ENCODE measurements at regions not wholly inside any gene's neighbourhood (a gene's known extent, or its start where the extent isn't known, plus 50 kb on each side); places are given as distances from the start of the nearest gene placed in this dataset.
A peak's percentile ranks its signal among the peaks of the same experiment; 100 is the strongest.

GRCh38 chr11:80066291-80066690 is 625.5 kb upstream of the TENM4 start:
- no peak for DNase-seq

GRCh38 chr11:80065086-80065485 is 624.3 kb upstream of the TENM4 start:
- no peak for DNase-seq

GRCh38 chr11:80061056-80061455 is 620.2 kb upstream of the TENM4 start:
- DNase-seq, result no peak

- DNase-seq, result no peak
These were observed 613.8 kb upstream of the TENM4 start for GRCh38 chr11:80054582-80055165.

DNA sequence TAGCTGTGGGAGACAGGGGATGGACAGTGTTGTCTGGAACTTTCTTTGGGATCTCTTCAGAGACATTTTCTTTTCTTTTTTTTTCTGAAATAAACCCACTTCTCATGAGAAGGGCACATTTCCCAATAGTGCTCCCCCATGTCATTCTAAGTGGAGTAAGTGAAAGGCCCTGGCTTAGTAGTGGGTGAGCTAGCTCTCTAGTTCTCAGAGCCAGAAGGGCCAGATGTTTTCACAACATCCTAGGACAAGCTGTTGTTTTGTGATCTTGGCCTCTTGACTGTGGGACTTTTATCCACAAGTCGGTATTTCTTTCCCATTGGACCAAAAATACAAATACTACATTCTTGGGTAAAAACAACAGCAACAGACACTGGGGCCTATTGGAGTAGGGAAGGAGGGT is 607.7 kb upstream of the TENM4 start:
- no peak for DNase-seq

GRCh38 chr11:80041136-80042000 is 600.5 kb upstream of the TENM4 start:
- no peak for DNase-seq

- DNase-seq, result no peak
These were observed 594.0 kb upstream of the TENM4 start for GRCh38 chr11:80034801-80035200.

GRCh38 chr11:80031014-80031600 is 590.3 kb upstream of the TENM4 start:
- no peak for DNase-seq

DNA sequence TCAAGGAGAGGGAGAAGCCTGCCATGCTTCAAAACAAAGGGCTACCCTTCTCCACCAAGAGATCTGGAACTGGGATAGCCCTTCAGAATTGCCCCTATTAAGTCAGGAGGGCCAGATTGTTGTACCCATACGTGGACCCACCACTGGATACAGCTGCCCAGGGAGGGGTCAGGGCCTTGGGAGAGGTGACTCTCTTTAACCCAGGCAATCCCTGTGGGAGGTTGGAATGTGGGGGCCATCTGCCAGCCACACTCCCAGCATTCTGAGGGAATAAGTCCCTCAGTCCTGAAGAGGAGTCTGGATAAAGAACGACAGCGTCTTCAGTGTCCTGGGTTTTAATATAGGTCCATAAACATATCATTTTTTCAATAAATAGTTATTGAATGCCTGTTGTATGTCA is 588.2 kb upstream of the TENM4 start:
- no peak for DNase-seq

DNA sequence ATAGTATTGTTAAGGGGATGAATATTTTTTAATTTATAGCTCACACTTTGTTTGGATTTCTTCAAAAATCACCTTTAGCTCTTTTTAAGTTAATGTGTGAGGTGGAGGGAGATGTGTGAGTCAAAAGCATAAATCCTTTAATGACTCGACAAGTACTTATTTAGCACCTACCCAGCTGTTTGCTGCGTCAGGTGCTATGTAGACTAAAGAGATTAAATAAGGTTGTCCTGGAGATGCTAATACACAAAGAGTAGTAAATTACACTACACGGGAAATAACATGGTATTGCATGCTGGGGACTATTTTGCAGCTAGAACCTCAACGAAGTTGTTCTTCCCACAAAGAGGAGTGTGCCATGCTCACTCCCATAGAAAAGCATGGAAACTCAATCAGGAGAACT is 583.3 kb upstream of the TENM4 start:
- DNase-seq, result no peak

GRCh38 chr11:80023386-80023785 is 582.6 kb upstream of the TENM4 start:
- no peak for DNase-seq

GRCh38 chr11:80010536-80010935 is 569.7 kb upstream of the TENM4 start:
- DNase-seq, result no peak

DNA sequence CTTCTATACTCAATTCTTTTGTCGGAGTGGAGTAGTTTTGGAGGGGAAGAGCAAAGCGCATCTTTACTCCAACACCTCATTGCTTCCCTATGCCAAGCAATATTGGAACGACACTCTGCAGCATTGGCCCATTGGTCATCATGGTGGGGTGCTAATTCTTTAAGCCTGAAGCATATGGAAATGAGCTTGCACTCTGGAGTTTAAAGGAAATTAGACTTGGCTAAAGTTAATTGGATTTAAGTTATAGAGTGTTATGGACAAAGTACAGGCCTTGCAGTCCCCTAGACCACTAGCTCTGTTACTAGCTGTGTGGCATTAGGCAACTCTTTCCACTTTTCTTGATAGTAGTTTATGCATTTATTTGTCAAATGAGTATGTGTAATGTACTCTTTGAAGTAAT is 568.3 kb upstream of the TENM4 start:
- no peak for DNase-seq

DNA sequence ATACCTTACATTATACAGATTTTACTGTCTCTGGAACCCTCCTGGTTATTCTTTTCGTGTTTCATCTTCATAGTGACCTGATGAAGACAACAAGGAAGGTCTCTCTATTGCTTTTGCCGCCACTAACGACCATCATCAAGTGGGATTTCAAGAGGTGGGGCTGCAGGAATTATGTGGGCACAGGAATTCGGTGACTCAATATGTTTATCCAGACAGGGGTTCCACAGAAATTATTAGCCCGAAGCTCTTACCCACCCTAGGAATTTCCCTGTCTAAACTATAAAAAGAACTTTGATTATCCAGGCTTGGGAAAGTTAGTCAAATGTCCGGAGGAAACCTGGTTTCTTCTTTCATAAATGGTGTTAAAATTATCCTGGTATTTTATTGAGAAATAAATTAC is 566.8 kb upstream of the TENM4 start:
- DNase-seq, result peak; percentile 4

- DNase-seq, result no peak
These were observed 549.3 kb upstream of the TENM4 start for GRCh38 chr11:79990141-79990540.

DNA sequence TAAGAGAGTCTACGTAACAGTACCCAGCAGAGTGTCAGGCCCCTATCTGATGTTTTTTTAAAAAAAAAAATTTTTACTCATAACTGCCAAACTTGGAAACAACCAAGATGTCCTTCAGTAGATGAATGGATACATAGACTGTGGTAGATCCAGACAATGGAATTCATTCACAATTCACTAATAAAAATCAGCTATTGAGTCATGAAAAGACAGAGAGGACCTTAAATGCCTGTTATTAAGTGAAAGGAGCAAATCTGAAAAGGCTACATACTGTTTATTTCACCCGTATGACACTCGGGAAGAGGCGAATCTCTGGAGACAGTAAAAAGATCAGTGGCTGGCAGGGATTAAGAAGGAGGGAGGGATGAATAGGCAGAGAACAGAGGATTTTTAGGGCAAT is 541.4 kb upstream of the TENM4 start:
- no peak for DNase-seq

GRCh38 chr11:79980916-79981315 is 540.1 kb upstream of the TENM4 start:
- no peak for DNase-seq

DNA sequence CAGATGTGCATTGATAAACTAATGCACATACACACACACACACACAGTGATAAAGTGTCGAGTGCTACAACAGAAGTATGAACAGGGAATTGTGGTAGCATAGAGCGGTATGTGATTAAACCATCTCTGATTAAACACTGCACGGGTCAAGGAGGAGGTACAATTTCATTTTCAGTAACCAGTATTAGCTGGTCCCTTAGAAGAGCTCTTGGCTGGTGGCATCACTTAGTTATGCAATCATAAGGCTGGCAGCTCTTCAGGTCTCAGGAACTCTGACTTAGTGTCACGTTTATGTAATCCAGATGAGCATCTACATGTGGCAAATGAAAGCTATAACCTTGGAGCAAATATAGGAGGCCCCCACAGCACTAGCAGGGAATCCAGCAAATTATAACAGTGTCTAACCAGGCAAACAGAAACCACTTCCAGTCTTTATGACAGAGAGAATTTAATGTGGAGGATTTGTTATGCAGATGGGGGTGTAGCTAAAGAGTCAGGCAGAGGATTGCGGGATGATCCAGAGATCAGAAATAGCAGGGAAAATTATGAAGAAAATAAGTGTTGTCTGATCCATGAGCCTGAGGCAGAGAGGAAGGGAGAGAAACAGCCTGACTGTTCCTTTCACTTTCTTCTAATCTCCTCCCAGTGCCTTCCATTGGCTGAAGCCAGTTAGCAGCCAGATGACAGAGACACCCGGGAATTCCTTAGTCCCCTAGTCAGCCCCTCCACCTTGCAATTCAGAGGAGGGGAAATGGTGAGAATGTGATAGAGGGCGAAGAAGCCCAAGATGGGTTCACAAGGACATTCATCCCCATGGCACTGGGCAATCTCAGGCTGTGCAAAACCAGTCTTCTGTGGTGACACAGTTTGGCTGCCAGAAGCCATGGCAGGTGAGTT is 533.1 kb upstream of the TENM4 start:
- DNase-seq, result peak; percentile 39

GRCh38 chr11:79971255-79971654 is 530.4 kb upstream of the TENM4 start:
- no peak for DNase-seq

- DNase-seq, result no peak
These were observed 525.8 kb upstream of the TENM4 start for GRCh38 chr11:79966592-79966991.

DNA sequence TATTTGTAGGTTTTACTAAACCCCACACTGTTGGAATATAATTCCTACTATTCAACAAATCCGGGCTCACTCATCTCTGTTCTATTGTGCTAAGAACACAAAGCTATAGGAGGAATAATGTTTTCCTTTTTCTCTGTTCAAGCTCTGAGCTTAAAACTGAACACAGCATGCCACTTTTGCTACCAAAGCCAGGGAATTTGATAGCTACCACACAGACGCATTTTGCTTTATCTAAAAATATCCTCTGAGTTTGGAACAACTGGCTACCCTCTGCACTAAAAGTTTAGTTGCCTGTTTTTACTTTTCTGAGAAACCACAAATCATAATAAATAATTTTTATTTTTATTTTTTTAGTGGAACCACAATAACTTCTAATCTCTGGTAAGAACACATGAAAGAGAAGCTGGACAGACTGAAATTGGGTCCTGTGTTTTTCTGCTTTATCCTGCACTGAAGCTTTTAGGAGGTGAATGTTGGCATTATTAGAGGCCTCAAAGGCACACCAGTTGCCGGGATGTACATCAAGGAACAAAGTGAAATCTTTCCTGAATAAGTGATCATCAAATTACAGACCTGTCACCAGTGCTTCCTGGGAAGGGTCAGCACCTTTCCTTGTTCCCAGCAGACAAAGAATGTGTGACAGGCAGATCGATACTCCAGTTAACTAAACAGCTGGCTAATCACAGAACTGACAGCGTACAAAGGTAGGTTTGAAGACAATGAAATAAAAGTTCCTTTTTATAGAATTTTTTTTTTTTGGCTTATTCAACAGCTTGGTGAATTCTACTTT is 523.2 kb upstream of the TENM4 start:
- no peak for DNase-seq

GRCh38 chr11:79960461-79960860 is 519.6 kb upstream of the TENM4 start:
- no peak for DNase-seq
